Cardiac septum (tissue), 1 donor: ENCODE measurements at regions not wholly inside any gene's neighbourhood (a gene's known extent, or its start where the extent isn't known, plus 50 kb on each side); places are given as distances from the start of the nearest gene placed in this dataset.

Experiments
- DNase-seq: peaks from one replicate; pipeline ENCODE4 v3.0.0-alpha.2; 2020; ENCODE audit warnings: low spot score
- intact Hi-C: fragments of 100-400 bp; cut with DNase I; formaldehyde crosslinking; loops from one replicate; pipeline ENCODE4 v1.14.0; 2022
- donor health status: DM: no; HTN: no; CAD: no.

GRCh38 chr9:95606489-95607350 is 89.9 kb upstream of the PTCH1 start:
- intact Hi-C loops: no loop called here

DNA sequence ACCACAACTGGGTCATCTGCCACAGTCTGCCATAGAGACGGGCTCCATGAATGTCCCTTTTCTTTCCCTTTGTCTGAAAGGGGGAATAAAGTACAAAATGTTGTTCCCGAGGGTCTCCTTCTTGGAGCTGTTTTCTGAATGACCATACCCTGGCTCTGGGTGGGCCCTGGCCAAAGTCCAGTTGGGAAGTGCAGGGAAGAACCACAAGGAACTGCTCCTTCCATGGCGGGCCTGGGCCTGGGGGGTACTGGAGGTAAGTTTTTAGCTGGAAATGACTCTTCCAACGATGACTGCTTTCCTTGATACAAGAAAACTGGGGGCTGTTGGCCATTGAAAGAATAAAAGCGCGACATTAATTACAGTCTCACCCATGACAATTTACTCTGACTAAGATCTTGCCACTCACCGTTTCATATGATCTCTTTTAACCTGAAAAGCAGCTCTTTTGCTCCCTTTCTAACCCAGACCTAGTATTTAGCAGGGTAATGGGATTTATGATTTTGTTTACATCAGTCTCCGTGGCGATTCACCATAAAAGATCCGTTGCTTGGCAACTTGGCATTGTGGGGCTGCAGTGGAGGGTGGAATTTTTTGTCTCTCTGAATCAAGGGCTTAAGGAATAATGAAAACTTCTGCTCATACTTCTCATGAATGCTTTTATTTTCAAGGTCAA is 89.2 kb upstream of the PTCH1 start:
- DNase-seq: no peak
- intact Hi-C loops: no loop called here

More at GRCh38 chr9:95606489-95607350, 89.9 kb upstream of the PTCH1 start:
- no peak for DNase-seq

- DNase-seq: no peak
- intact Hi-C loops: no loop called here
Observed at GRCh38 chr9:95605101-95605500, 88.3 kb upstream of the PTCH1 start.

DNA sequence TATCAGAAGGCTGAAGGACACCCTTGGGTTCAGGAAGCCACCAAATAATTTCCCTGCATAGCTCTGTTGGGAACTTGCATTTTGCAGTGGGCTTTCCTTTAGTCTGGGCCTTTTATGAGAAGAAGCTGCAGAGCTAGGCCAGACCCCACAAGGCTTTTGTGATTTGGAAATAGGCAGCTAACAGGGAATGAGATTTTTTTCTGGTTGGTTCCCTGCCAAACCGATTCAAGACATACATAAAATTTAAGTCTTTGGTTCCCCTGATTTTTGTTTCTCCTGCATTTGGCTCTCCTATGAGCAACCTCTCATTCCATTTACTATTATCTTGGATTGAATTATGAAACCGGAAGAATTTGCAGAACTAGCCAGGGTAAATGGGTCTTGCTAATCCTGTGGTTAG is 81.5 kb upstream of the PTCH1 start:
- DNase-seq: no peak
- intact Hi-C loops: no loop called here

GRCh38 chr9:95595721-95596295 is 79.0 kb upstream of the PTCH1 start:
- no peak for DNase-seq
- intact Hi-C loops: no loop called here

GRCh38 chr9:95592931-95593330 is 76.2 kb upstream of the PTCH1 start:
- no peak for DNase-seq
- intact Hi-C loops: no loop called here

- no peak for DNase-seq
- intact Hi-C loops: no loop called here
Observed at GRCh38 chr9:95588724-95589588, 72.2 kb upstream of the PTCH1 start.

DNA sequence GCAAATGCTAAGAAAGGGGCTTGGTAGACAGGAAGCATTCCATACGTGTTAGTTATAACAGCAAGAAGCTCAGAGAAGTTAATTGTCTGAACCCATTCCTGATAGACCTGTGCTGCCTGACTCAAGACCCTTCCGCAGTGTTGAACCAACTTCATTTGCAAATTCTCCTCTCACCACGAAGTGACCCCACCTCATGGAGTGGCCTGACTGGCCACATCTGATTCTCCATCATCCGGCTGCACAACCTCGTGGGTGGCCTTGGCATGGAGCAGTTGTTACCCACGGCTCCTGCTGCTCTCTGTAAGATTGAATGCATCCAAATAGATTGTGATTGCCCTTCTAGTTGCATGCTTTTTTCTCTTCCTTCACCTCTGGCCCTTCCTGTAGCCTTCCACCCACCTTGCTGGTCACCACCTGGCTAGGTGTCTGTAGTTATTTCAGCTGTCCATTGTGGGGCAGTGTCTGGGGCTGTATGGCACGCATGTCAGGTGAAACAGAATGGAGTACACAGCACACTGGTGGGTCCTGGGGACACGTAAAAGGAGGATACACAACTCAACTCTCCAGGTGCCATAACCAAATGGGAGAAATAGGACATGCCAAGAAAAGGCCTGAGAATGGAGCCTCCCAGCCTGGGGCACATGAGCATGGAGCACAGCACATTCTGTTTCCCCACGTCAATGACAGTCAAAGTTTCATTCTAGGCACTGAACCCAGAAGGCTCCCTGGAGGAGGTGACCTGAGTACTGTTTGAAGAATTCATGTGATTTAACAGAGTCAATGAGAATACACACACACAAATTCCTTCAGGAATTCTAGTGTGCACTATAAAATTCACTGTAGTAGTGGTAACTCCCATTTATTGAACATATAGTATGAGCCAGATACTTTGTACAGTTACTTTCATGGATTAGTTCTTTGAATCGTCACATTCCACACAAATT is 70.5 kb upstream of the PTCH1 start:
- no peak for DNase-seq
- intact Hi-C loops: no loop called here

DNA sequence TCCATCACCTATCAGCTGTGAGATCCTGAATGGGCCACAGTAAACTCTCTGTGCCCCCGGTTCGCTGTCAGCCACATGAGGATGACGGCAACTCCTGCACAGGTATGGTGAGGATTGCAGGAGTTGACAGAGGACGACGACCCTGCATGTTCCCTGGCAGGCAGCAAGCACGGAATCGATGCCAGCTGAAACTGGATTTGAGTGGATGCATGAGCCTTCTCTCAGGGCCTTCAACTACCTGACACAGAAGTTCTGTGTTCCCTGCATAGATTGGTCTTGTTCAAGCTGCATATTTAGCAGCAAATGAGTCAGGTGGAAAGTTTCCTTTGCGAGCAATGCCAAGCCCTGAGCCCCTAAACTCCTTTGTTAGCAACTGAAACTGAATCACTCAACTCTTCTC is 69.6 kb upstream of the PTCH1 start:
- intact Hi-C loops: no loop called here
- no peak for DNase-seq

- no peak for DNase-seq
- intact Hi-C loops: no loop called here
Observed at GRCh38 chr9:95585824-95586223, 69.1 kb upstream of the PTCH1 start.

GRCh38 chr9:95584176-95584575 is 67.4 kb upstream of the PTCH1 start:
- DNase-seq: peak; percentile 22
- intact Hi-C loops: no loop called here

GRCh38 chr9:95581900-95582299 is 65.1 kb upstream of the PTCH1 start:
- intact Hi-C loops: no loop called here

DNA sequence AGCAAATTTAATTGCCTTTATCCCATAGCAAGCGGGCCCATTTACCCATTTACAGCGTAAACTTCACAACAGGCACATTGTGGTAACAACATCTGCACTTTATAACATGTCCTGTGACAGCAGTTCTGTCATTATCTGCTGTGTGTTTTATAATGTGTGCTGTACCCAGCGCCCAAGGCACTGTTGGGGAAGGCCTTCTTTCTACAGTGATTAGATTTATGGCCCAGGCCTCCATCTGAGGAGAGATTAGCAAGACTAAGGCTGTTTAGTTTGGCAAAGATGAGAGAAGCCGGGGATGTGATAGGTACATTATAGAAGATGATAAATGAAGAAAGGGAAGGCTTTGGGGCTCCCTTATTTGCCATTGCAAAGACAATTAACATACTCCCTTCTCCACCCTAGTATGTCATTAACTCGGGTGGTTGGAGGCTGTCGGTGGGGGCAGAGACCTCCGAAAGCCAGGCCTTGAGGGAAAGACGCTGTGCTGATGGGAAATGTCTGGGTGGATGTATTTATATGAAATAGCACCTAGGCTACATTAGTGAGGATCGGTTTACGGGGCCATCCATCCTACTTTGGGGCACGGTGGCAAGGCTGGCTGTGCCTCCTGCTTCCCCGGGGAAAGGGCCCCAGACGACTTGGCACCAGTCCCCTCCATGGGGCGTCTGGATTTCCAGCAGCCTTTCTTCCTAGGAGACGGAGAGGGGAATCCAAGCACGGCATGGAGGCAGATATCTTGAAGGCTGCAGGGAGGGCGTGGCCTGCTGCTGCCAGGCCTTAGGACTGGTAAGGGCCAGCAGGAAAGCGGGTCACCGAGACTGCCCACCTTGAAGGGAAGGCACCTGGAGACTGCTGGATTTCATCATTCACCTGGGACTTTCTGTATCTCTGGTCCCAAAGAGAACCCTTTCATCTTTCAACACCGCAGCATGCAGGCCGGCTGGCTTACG is 64.3 kb upstream of the PTCH1 start:
- intact Hi-C loops: no loop called here
- peak; percentile 63 for DNase-seq

More at GRCh38 chr9:95581900-95582299, 65.1 kb upstream of the PTCH1 start:
- no peak for DNase-seq

GRCh38 chr9:95574866-95575553 is 58.2 kb upstream of the PTCH1 start:
- DNase-seq: no peak
- intact Hi-C loops: no loop called here

- intact Hi-C loops: no loop called here
- peak; percentile 46 for DNase-seq
Observed at GRCh38 chr9:95574176-95574575, 57.4 kb upstream of the PTCH1 start.

GRCh38 chr9:95573463-95573862 is 56.7 kb upstream of the PTCH1 start:
- intact Hi-C loops: no loop called here
- DNase-seq: no peak
